NCI-H2081 (cell line): ENCODE measurements at regions not wholly inside any gene's neighbourhood (a gene's known extent, or its start where the extent isn't known, plus 50 kb on each side); places are given as distances from the start of the nearest gene placed in this dataset.

Source experiments
- DNase-seq, 2 experiments: peaks; one replicate each; lab custom pipeline; 2025; lab: John Stamatoyannopoulos, UW

- no peak for DNase-seq
These were observed 277.7 kb upstream of the N4BP1 start for GRCh38 chr16:48887646-48888210.

GRCh38 chr16:48885471-48885870 lies 275.5 kb upstream of the N4BP1 start:
- no peak for DNase-seq

- DNase-seq, result no peak
These were observed 271.3 kb upstream of the N4BP1 start for GRCh38 chr16:48881272-48881671.

GRCh38 chr16:48879223-48880122 lies 269.5 kb upstream of the N4BP1 start:
- DNase-seq, result no peak

GRCh38 chr16:48877946-48878345 lies 268.0 kb upstream of the N4BP1 start:
- DNase-seq, result no peak

GRCh38 chr16:48870141-48870540 lies 260.2 kb upstream of the N4BP1 start:
- no peak for DNase-seq

GRCh38 chr16:48865520-48865919 lies 255.5 kb upstream of the N4BP1 start:
- no peak for DNase-seq

GRCh38 chr16:48864055-48864454 lies 254.1 kb upstream of the N4BP1 start:
- no peak for DNase-seq

- no peak for DNase-seq
These were observed 252.1 kb upstream of the N4BP1 start for GRCh38 chr16:48862087-48862532.

- no peak for DNase-seq
These were observed 250.4 kb upstream of the N4BP1 start for GRCh38 chr16:48860341-48860740.

GRCh38 chr16:48852951-48853350 lies 243.0 kb upstream of the N4BP1 start:
- no peak for DNase-seq

- no peak for DNase-seq
These were observed 242.5 kb upstream of the N4BP1 start for GRCh38 chr16:48852458-48852857.

GRCh38 chr16:48850097-48850770 lies 240.3 kb upstream of the N4BP1 start:
- no peak for DNase-seq

- no peak for DNase-seq
These were observed 236.3 kb upstream of the N4BP1 start for GRCh38 chr16:48846277-48846676.

- DNase-seq, result no peak
These were observed 235.3 kb upstream of the N4BP1 start for GRCh38 chr16:48845261-48845660.

GRCh38 chr16:48838349-48838748 lies 228.4 kb upstream of the N4BP1 start:
- no peak for DNase-seq

GRCh38 chr16:48836636-48837035 lies 226.7 kb upstream of the N4BP1 start:
- DNase-seq, result no peak

- no peak for DNase-seq
These were observed 226.1 kb upstream of the N4BP1 start for GRCh38 chr16:48836067-48836466.

- DNase-seq, result no peak
These were observed 224.6 kb upstream of the N4BP1 start for GRCh38 chr16:48834576-48834975.

GRCh38 chr16:48833461-48833860 lies 223.5 kb upstream of the N4BP1 start:
- DNase-seq, result no peak

GRCh38 chr16:48831076-48831722 lies 221.2 kb upstream of the N4BP1 start:
- DNase-seq, result no peak
